Liver (tissue), 8 donors: ENCODE measurements at regions not wholly inside any gene's neighbourhood (a gene's known extent, or its start where the extent isn't known, plus 50 kb on each side); places are given as distances from the start of the nearest gene placed in this dataset.

Experiments used
- DNase-seq: peaks from one replicate; pipeline ENCODE4 v3.0.0-alpha.2; 2017; ENCODE audit warnings: low spot score
- H3K27ac ChIP-seq, 2 donors: one replicate each; pipeline ENCODE4 v1.7.0; 2013; ENCODE audit warnings: inconsistent platforms in 2 of 2, low read length in 2 of 2, control low read depth in 1 of 2, low read depth in 1 of 2, mild to moderate bottlenecking in 1 of 2
- H3K27me3 ChIP-seq, 4 donors: one replicate each; pipeline versions ENCODE4 v1.6.1 to v1.7.0; 2013; ENCODE audit warnings: low read length in 3 of 4, inconsistent platforms in 1 of 4, mild to moderate bottlenecking in 1 of 4, moderate library complexity in 1 of 4; ENCODE audit not compliant: control insufficient read depth in 4 of 4, insufficient read depth in 4 of 4
- H3K36me3 ChIP-seq, 4 donors: one replicate each; pipeline versions ENCODE4 v1.6.1 to v1.7.0; 2013; ENCODE audit warnings: low read length in 3 of 4, mild to moderate bottlenecking in 3 of 4, low read depth in 1 of 4, moderate library complexity in 1 of 4; ENCODE audit not compliant: control insufficient read depth in 4 of 4, insufficient read depth in 3 of 4
- H3K4me1 ChIP-seq, 4 donors: one replicate each; pipeline versions ENCODE4 v1.6.1 to v1.7.0; 2013; ENCODE audit warnings: low read length in 3 of 4, mild to moderate bottlenecking in 3 of 4, moderate library complexity in 1 of 4; ENCODE audit not compliant: control insufficient read depth in 4 of 4, insufficient read depth in 4 of 4
- H3K4me3 ChIP-seq, 3 donors: one replicate each; pipeline versions ENCODE4 v1.6.1 to v1.7.0; 2013; ENCODE audit warnings: low read length in 3 of 3, control low read depth in 1 of 3, low read depth in 1 of 3, mild to moderate bottlenecking in 1 of 3
- H3K9ac ChIP-seq, 2 donors: one replicate each; pipeline ENCODE4 v1.7.0; 2013; ENCODE audit warnings: low read length in 2 of 2, mild to moderate bottlenecking in 2 of 2, moderate library complexity in 2 of 2, control low read depth in 1 of 2, low read depth in 1 of 2
- H3K9me3 ChIP-seq, 4 donors: one replicate each; pipeline versions ENCODE4 v1.6.1 to v1.7.0; 2013; ENCODE audit warnings: low read length in 3 of 4; ENCODE audit not compliant: control insufficient read depth in 4 of 4
- EGR1 ChIP-seq, 2 donors: IDR thresholded peaks; 2 replicates each; pipeline ENCODE4 v1.6.1; 2016 to 2018; ENCODE audit warnings: antibody characterized with exemption in 2 of 2, low read depth in 2 of 2
- FOXA2 ChIP-seq: IDR thresholded peaks from 2 replicates; pipeline ENCODE4 v1.6.1; 2016; ENCODE audit warnings: antibody characterized with exemption
- GABPA ChIP-seq, 2 donors: IDR thresholded peaks in 1 of 2; conservative IDR thresholded peaks in 1 of 2; 2 replicates each; pipeline ENCODE4 v1.6.1; 2016; ENCODE audit warnings: antibody characterized with exemption in 2 of 2, mild to moderate bottlenecking in 1 of 2, moderate library complexity in 1 of 2
- HNF4A ChIP-seq, 2 donors: conservative IDR thresholded peaks; 2 replicates each; pipeline ENCODE4 v1.6.1; 2016; ENCODE audit warnings: antibody characterized with exemption in 2 of 2, mild to moderate bottlenecking in 2 of 2
- HNF4G ChIP-seq: IDR thresholded peaks from 2 replicates; pipeline ENCODE4 v1.6.1; 2016; ENCODE audit warnings: antibody characterized with exemption
- JUND ChIP-seq, 2 donors: IDR thresholded peaks; 2 replicates each; pipeline ENCODE4 v1.6.1; 2016; ENCODE audit warnings: antibody characterized with exemption in 2 of 2
- NR2F2 ChIP-seq: IDR thresholded peaks from 2 replicates; pipeline ENCODE4 v1.6.1; 2016; ENCODE audit warnings: antibody characterized with exemption
- RAD21 ChIP-seq, 2 donors: IDR thresholded peaks; 2 replicates each; pipeline ENCODE4 v1.6.1; 2016; ENCODE audit warnings: antibody characterized with exemption in 2 of 2, mild to moderate bottlenecking in 2 of 2
- RXRA ChIP-seq, 2 donors: IDR thresholded peaks; 2 replicates each; pipeline ENCODE4 v1.6.1; 2017 to 2018; ENCODE audit warnings: antibody characterized with exemption in 2 of 2, mild to moderate bottlenecking in 1 of 2
- SP1 ChIP-seq: IDR thresholded peaks from 2 replicates; pipeline ENCODE4 v1.6.1; 2018; ENCODE audit warnings: antibody characterized with exemption, mild to moderate bottlenecking
- YY1 ChIP-seq: IDR thresholded peaks from 2 replicates; pipeline ENCODE4 v1.6.1; 2016; ENCODE audit warnings: antibody characterized with exemption, mild to moderate bottlenecking
- WGBS: extraction: QIAGEN DNeasy Blood & Tissue Kit; methylation state at CpG from one replicate; pipeline ENCODE4 v1.1.7; 2013; 5-methylcytosine and 5-hydroxymethylcytosine counted together
- TF ChIP-seq, protein P1 (sequence below): IDR thresholded peaks from 2 replicates; pipeline ENCODE4 v1.6.1; 2016; ENCODE audit warnings: antibody characterized with exemption
- TF ChIP-seq, protein P2 (sequence below): IDR thresholded peaks from 2 replicates; pipeline ENCODE4 v1.6.1; 2016; ENCODE audit warnings: antibody characterized with exemption, mild to moderate bottlenecking
- TF ChIP-seq, protein P3 (sequence below): IDR thresholded peaks from 2 replicates; pipeline ENCODE4 v1.6.1; 2016; ENCODE audit warnings: antibody characterized with exemption
- TF ChIP-seq, protein P4 (sequence below): IDR thresholded peaks from 2 replicates; pipeline ENCODE4 v1.6.1; 2016; ENCODE audit warnings: antibody characterized with exemption
- TF ChIP-seq, protein P5 (sequence below): fragments of 150-350 bp; IDR thresholded peaks from 2 replicates; pipeline ENCODE4 v1.5.1; 2017; ENCODE audit warnings: improper control_type of control experiment, low read depth, low read length; ENCODE audit not compliant: missing input control
- donor health status: healthy.
- donor health status: healthy.
- donor health status: healthy.
- donor health status: healthy.
- donor health status: healthy.

DNA sequence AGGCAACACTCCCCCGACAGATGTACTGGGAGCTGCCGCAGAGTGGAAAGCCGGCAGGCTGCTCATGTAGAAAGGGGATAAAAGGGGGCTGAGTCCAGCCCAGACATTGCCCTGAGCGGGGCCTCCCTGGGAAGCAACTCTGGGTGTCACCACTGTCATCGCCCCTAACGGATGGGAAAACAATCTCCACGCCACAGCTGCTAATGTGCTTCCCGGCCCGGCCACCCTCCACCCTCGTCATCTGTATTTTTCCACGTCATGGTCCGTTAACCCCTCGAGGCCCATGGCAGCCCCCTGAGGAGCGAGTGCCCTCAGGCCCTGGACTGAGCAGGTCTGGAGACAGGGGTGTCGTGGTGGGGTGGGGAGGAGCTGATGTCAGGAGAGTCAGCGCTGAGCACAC, 227.4 kb downstream of the DLL1 start (continued):
- TF ChIP-seq, protein P1, sequence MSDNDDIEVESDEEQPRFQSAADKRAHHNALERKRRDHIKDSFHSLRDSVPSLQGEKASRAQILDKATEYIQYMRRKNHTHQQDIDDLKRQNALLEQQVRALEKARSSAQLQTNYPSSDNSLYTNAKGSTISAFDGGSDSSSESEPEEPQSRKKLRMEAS, result no peak

DNA sequence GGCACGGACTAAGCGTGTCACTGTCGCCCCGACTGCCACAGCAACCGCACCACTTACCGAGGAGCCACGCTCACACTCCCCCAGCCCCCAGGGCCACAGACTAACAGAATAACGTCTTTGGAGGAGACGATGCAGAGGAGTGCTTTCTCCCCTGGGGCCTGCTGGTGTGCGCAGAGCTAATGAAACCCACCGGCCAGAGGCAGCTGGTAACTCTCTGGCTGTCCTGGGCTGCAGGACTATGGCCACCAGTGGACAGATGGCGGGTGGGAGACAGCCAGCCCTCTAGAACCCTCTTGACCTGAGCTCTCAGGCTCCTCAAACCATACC, 228.0 kb downstream of the DLL1 start:
- no peak overlapping the region for H3K27ac ChIP-seq
- H3K9ac ChIP-seq, result no peak overlapping the region
- TF ChIP-seq GABPA (IDR thresholded peaks at IDR 0.05 in 1 of 2, conservative IDR thresholded peaks at IDR 0.05 in 1 of 2) (no peak), YY1 (no peak), SP1 (no peak), FOXA2 (no peak), NR2F2 (no peak), HNF4G (no peak)
- TF ChIP-seq, protein P1, result no peak
- TF ChIP-seq, protein P2, sequence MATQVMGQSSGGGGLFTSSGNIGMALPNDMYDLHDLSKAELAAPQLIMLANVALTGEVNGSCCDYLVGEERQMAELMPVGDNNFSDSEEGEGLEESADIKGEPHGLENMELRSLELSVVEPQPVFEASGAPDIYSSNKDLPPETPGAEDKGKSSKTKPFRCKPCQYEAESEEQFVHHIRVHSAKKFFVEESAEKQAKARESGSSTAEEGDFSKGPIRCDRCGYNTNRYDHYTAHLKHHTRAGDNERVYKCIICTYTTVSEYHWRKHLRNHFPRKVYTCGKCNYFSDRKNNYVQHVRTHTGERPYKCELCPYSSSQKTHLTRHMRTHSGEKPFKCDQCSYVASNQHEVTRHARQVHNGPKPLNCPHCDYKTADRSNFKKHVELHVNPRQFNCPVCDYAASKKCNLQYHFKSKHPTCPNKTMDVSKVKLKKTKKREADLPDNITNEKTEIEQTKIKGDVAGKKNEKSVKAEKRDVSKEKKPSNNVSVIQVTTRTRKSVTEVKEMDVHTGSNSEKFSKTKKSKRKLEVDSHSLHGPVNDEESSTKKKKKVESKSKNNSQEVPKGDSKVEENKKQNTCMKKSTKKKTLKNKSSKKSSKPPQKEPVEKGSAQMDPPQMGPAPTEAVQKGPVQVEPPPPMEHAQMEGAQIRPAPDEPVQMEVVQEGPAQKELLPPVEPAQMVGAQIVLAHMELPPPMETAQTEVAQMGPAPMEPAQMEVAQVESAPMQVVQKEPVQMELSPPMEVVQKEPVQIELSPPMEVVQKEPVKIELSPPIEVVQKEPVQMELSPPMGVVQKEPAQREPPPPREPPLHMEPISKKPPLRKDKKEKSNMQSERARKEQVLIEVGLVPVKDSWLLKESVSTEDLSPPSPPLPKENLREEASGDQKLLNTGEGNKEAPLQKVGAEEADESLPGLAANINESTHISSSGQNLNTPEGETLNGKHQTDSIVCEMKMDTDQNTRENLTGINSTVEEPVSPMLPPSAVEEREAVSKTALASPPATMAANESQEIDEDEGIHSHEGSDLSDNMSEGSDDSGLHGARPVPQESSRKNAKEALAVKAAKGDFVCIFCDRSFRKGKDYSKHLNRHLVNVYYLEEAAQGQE, result no peak
- H3K27me3 ChIP-seq, result no peaks in the 10 kb centered on the region
- H3K9me3 ChIP-seq, result no peaks in the 10 kb centered on the region
- no peak for DNase-seq
- H3K4me3 ChIP-seq, result no peak overlapping the region
- H3K4me1 ChIP-seq, result no peaks in the 10 kb centered on the region
- 96% methylated on average over 12 of the region's 12 CpGs for whole genome bisulfite sequencing
- H3K36me3 ChIP-seq, result no peaks in the 10 kb centered on the region

DNA sequence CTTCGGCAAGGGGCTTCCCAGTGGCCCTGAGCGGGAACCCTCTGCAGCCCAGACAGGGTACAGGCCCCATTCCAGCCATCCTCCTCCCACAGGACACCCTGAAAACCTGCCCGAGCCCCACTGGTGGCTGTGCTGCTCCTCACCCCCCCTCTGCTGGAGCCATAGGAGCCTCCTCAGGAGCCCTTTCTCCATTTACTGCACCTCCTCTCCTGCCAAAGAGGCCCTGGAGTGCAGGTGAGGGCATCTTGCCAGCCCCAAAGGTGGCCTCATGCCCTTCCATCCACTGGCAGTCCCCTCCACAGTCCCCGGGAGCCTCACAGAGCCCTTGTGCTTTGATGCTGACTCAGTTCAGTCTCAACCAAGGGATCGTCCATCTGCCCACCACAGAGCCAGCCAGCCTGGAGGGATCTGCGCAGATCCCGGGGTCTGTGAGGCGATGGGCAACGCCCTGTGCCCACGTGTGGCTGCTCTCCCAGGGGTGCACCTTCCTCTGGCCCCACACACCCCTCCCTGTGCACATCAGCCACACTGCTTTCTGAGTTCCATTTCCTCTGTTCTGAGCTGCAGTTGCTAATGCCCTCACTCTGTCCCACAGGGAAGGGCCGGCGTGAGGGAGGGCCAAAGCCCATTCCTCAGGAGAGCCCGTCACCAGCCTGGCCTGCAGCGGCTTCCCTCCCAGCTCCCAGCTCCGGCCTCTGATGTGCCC, 228.5 kb downstream of the DLL1 start:
- 91% methylated on average over 15 of the region's 15 CpGs for WGBS
- Histone ChIP-seq H3K4me3 (no peak overlapping the region), H3K27ac (no peak overlapping the region), H3K9ac (no peak overlapping the region), H3K36me3 (no peaks in the 10 kb centered on the region), H3K4me1 (no peaks in the 10 kb centered on the region), H3K27me3 (no peaks in the 10 kb centered on the region), H3K9me3 (no peaks in the 10 kb centered on the region)
- no peak for TF ChIP-seq HNF4G
- TF ChIP-seq, protein P3, sequence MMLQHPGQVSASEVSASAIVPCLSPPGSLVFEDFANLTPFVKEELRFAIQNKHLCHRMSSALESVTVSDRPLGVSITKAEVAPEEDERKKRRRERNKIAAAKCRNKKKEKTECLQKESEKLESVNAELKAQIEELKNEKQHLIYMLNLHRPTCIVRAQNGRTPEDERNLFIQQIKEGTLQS, result no peak
- no peak for TF ChIP-seq EGR1 (IDR thresholded peaks at IDR 0.05; ENCODE audit: low read depth in 2 of 2)
- TF ChIP-seq NR2F2, result no peak
- TF ChIP-seq, protein P1, result no peak
- no peak for TF ChIP-seq FOXA2
- TF ChIP-seq, protein P2, result no peak
- TF ChIP-seq, protein P4, sequence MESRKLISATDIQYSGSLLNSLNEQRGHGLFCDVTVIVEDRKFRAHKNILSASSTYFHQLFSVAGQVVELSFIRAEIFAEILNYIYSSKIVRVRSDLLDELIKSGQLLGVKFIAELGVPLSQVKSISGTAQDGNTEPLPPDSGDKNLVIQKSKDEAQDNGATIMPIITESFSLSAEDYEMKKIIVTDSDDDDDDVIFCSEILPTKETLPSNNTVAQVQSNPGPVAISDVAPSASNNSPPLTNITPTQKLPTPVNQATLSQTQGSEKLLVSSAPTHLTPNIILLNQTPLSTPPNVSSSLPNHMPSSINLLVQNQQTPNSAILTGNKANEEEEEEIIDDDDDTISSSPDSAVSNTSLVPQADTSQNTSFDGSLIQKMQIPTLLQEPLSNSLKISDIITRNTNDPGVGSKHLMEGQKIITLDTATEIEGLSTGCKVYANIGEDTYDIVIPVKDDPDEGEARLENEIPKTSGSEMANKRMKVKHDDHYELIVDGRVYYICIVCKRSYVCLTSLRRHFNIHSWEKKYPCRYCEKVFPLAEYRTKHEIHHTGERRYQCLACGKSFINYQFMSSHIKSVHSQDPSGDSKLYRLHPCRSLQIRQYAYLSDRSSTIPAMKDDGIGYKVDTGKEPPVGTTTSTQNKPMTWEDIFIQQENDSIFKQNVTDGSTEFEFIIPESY, result no peak
- no peak for TF ChIP-seq HNF4A (conservative IDR thresholded peaks at IDR 0.05)
- TF ChIP-seq SP1, result no peak
- no peak for TF ChIP-seq GABPA (IDR thresholded peaks at IDR 0.05 in 1 of 2, conservative IDR thresholded peaks at IDR 0.05 in 1 of 2)
- TF ChIP-seq, protein P5, sequence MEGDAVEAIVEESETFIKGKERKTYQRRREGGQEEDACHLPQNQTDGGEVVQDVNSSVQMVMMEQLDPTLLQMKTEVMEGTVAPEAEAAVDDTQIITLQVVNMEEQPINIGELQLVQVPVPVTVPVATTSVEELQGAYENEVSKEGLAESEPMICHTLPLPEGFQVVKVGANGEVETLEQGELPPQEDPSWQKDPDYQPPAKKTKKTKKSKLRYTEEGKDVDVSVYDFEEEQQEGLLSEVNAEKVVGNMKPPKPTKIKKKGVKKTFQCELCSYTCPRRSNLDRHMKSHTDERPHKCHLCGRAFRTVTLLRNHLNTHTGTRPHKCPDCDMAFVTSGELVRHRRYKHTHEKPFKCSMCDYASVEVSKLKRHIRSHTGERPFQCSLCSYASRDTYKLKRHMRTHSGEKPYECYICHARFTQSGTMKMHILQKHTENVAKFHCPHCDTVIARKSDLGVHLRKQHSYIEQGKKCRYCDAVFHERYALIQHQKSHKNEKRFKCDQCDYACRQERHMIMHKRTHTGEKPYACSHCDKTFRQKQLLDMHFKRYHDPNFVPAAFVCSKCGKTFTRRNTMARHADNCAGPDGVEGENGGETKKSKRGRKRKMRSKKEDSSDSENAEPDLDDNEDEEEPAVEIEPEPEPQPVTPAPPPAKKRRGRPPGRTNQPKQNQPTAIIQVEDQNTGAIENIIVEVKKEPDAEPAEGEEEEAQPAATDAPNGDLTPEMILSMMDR, result no peak
- no peak for TF ChIP-seq JUND (IDR thresholded peaks at IDR 0.05)
- no peak for TF ChIP-seq RXRA (IDR thresholded peaks at IDR 0.05)
- no peak for TF ChIP-seq RAD21 (IDR thresholded peaks at IDR 0.05)
- no peak for DNase-seq
